SK-N-SH treated with all-trans-retinoic acid at 6 μM for 48 hours (cell line): ENCODE measurements at regions not wholly inside any gene's neighbourhood (a gene's known extent, or its start where the extent isn't known, plus 50 kb on each side); places are given as distances from the start of the nearest gene placed in this dataset.

Source experiments
- ARNTL ChIP-seq: fragments of 450-650 bp; formaldehyde crosslinking; IDR thresholded peaks from 2 replicates; pipeline ENCODE4 v1.5.0; 2020; ENCODE audit warnings: low read depth, mild to moderate bottlenecking, moderate library complexity, borderline replicate concordance
- CREB5 ChIP-seq: fragments of 250-450 bp; sonication (Bioruptor Pico); IDR thresholded peaks from 2 replicates; pipeline ENCODE4 v1.5.1; 2020; ENCODE audit warnings: low read depth, mild to moderate bottlenecking, moderate library complexity
- ESRRG ChIP-seq: fragments of 250-450 bp; sonication (Bioruptor Pico); IDR thresholded peaks from 2 replicates; pipeline ENCODE4 v1.6.1; 2021; ENCODE audit warnings: mild to moderate bottlenecking
- GLIS3 ChIP-seq: fragments of 250-450 bp; sonication (Bioruptor Pico); IDR thresholded peaks from 2 replicates; pipeline ENCODE4 v1.5.0; 2020; ENCODE audit warnings: mild to moderate bottlenecking, moderate library complexity
- PATZ1 ChIP-seq: fragments of 250-450 bp; sonication (Bioruptor Pico); IDR thresholded peaks from 2 replicates; pipeline ENCODE4 v1.8.0; 2020; ENCODE audit warnings: mild to moderate bottlenecking, moderate library complexity, borderline replicate concordance
- POU6F1 ChIP-seq: fragments of 250-450 bp; sonication (Bioruptor Pico); IDR thresholded peaks from 2 replicates; pipeline ENCODE4 v1.8.0; 2021; ENCODE audit warnings: low read depth, mild to moderate bottlenecking, moderate library complexity, borderline replicate concordance
- RARB ChIP-seq: fragments of 250-450 bp; sonication (Bioruptor Pico); IDR thresholded peaks from 2 replicates; pipeline ENCODE4 v1.8.0; 2021; ENCODE audit warnings: mild to moderate bottlenecking, moderate library complexity
- TCF4 ChIP-seq: fragments of 250-450 bp; sonication (Bioruptor Pico); IDR thresholded peaks from 2 replicates; pipeline ENCODE4 v1.8.0; 2021; ENCODE audit warnings: mild to moderate bottlenecking, moderate library complexity, borderline replicate concordance
- TOX ChIP-seq: fragments of 250-450 bp; sonication (Bioruptor Pico); IDR thresholded peaks from 2 replicates; pipeline ENCODE4 v1.8.0; 2021; ENCODE audit warnings: mild to moderate bottlenecking, moderate library complexity, borderline replicate concordance
- TSHZ2 ChIP-seq: fragments of 250-450 bp; sonication (Bioruptor Pico); IDR thresholded peaks from 2 replicates; pipeline ENCODE4 v1.5.0; 2020; ENCODE audit warnings: mild to moderate bottlenecking, moderate library complexity
- ZFP3 ChIP-seq: fragments of 250-450 bp; sonication (Bioruptor Pico); IDR thresholded peaks from 2 replicates; pipeline ENCODE4 v1.5.0; 2020; ENCODE audit warnings: mild to moderate bottlenecking, moderate library complexity
- ZFP30 ChIP-seq: fragments of 450-650 bp; formaldehyde crosslinking; IDR thresholded peaks from 2 replicates; pipeline ENCODE4 v1.5.0; 2022; ENCODE audit warnings: mild to moderate bottlenecking, moderate library complexity
- ZNF565 ChIP-seq: fragments of 450-650 bp; formaldehyde crosslinking; conservative IDR thresholded peaks from 2 replicates; pipeline ENCODE4 v1.5.0; 2020; ENCODE audit warnings: low read depth, mild to moderate bottlenecking, moderate library complexity
- ZNF8 ChIP-seq: fragments of 450-650 bp; formaldehyde crosslinking; IDR thresholded peaks from 2 replicates; pipeline ENCODE4 v1.5.0; 2020; ENCODE audit warnings: mild to moderate bottlenecking, moderate library complexity

GRCh38 chr6:106913111-106913510 lies 61.4 kb downstream of the CD24 start:
- no peak for TF ChIP-seq ZFP3 (CRISPR knock-in tag)
- no peak for TF ChIP-seq GLIS3 (CRISPR knock-in tag)
- TF ChIP-seq TCF4 (CRISPR knock-in tag): no peak
- no peak for TF ChIP-seq ZFP30
- TF ChIP-seq ARNTL (CRISPR knock-in tag): no peak
- TF ChIP-seq ESRRG: no peak
- TF ChIP-seq PATZ1 (CRISPR knock-in tag): no peak
- TF ChIP-seq RARB (CRISPR knock-in tag): no peak
- TF ChIP-seq POU6F1 (CRISPR knock-in tag): no peak
- no peak for TF ChIP-seq CREB5 (CRISPR knock-in tag)
- no peak for TF ChIP-seq TSHZ2 (CRISPR knock-in tag)
- no peak for TF ChIP-seq ZNF8 (CRISPR knock-in tag)
- no peak for TF ChIP-seq ZNF565 (CRISPR knock-in tag)
- no peak for TF ChIP-seq TOX (CRISPR knock-in tag)
